ENCODE measurements at regions not wholly inside any gene's neighbourhood (a gene's known extent, or its start where the extent isn't known, plus 50 kb on each side); places are given as distances from the start of the nearest gene placed in this dataset.

GRCh38 chr1:80453775-80454174 is 1347.0 kb upstream of the ADGRL2 start:
- DNase-seq: no peak

- DNase-seq: no peak
These were observed 1350.0 kb upstream of the ADGRL2 start for GRCh38 chr1:80450711-80451110.

DNA sequence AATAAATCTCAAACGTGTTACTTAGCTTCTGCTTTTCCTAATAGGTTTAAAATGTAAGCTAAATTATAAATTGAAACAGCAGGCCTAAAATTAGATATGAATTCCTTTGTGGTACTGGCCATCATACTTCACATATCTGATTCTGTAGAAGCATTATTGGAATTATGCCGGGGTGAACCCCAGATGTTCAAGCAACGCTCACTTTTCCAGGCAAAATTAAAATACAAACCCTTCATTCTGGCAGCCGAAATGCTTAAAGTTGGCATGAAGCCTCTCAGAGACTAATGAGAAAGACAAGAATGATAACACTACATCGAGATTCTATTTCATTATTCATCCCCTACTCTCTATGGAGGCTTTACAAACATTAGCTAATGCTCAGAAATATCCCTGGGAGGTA is 1352.7 kb upstream of the ADGRL2 start:
- DNase-seq: no peak

GRCh38 chr1:80447526-80447925 is 1353.2 kb upstream of the ADGRL2 start:
- DNase-seq: no peak

GRCh38 chr1:80445033-80445432 is 1355.7 kb upstream of the ADGRL2 start:
- no peak for DNase-seq

DNA sequence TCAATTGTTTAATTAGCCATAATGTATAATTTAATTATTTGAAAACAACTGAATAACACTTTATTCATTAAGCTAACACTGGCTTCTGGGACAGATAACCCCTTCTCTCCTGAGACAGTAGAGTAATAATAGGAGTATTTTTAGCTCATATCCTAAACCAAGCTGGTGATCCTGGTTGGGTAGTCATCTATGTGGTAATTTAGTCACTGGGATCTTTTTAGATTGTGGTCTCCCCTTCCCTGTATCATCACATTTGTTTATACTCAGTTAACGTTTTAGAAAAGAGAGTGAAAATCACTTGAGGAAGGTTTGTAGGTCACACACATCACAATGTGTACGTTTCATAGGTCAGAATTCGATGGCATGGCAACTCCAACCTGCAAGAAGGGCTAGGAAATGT is 1356.6 kb upstream of the ADGRL2 start:
- DNase-seq: no peak

DNA sequence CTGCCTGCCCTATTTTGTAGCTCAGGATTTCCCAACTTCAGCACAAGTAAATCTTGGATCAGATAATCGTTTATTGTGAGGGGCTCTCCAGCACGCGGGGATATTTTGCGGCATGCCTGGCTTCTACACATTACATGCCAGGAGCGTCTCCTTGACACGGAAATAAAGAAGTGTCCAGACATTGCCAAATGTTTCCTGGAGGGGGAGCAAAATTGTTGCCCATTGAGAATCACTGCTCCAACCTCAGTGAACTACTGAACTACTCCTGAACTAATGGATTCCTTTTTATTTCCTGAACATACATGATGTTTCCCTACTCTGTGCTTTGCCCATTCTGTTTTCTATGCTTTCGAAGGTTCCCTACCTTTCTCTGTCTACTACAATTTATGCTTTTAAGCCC is 1359.1 kb upstream of the ADGRL2 start:
- no peak for DNase-seq

GRCh38 chr1:80436851-80437250 is 1363.9 kb upstream of the ADGRL2 start:
- DNase-seq: no peak

GRCh38 chr1:80427881-80428280 is 1372.9 kb upstream of the ADGRL2 start:
- DNase-seq: no peak

DNA sequence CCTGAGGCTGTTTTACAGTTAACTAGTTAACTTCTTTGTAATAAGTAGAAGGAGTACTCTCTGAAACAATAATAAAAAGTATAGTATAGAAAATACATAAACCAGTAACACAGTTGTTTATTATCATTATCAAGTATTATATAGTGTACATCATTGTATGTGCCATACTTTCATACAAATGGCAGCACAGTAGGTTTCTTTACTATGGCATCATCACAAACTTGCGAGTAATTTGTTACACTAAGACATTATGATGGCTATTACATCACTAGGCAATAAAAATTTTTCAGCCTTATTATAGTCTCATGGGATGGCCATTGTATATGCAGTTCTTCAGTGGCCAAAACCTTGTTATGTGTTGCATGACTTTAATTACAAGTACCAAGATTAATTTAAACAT is 1376.5 kb upstream of the ADGRL2 start:
- DNase-seq: no peak

GRCh38 chr1:80418134-80418533 is 1382.6 kb upstream of the ADGRL2 start:
- no peak for DNase-seq

DNA sequence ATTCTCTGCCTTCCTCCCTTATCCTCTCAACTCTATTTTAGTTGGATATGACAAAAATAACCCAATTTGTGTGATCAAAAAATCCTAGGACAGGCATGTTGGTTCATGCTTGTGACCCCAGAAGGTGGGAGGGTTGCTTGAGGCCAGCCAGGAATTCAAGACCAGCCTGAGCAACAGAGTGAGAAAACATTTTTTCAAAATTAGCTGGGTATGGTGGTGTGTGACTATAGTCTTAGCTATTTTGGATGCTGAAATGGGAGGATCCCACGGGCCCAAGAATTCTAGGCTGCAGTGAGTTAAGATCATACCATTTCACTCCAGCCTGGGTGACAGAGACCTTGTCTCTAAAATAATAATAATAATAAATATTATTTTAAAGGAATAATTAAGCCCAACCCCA is 1383.1 kb upstream of the ADGRL2 start:
- no peak for DNase-seq

DNA sequence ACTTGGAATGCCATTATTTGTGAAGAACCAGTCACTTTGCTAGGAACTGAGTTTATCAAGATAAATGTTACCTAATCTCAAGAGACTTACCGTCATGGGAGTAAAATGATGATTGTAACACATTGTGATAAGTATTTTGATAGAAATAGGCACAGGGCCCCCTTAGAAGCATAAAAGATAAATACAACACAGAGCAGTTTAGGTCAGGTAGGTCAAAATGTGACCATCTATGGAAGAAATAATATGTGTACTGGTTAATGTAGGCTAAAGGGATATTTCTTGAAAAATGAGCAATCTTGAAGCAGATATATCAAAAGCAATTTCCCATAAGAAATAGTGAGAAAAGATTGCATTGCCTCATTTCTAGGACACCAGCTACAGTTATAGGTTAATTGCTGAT is 1386.8 kb upstream of the ADGRL2 start:
- no peak for DNase-seq

DNA sequence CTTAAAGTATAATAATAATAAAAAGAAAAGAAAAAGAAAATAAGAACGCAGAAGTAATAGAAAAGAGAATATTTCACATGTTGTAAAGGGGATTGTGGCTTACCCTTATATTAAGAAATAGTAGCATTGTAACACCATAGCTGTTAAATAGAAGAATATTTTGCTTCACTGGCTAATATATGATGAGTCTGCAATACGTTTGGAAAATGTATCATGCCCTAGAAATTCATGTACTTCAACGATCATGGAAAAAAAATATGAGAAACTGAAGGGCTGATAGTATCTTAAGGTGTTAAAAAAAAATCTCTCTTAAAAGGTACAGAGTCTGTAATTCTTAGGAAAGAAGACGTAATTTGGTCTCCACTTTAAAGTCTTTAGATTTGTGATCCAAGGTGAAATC is 1390.5 kb upstream of the ADGRL2 start:
- no peak for DNase-seq

DNA sequence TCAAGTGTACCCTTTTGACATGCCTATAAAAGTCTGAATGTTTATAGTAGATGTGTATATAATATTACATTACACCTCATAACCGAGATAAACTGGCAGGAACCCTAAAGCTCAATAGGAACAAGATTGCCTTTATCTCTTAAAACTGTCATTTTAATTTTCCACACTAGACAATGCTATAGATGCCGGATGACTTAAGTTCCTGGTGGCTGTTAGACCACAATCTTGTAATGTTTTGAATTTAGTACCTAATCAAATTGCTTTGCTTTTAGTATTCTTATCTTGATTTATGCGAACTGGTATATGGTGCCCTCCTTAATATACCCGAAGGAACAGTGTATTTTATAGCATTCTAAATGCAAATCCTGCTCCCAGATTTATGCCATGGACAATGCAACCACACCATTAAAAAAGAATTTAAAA is 1397.0 kb upstream of the ADGRL4 start:
- DNase-seq: no peak

GRCh38 chr1:80402625-80403024 is 1396.1 kb upstream of the ADGRL4 start:
- no peak for DNase-seq

DNA sequence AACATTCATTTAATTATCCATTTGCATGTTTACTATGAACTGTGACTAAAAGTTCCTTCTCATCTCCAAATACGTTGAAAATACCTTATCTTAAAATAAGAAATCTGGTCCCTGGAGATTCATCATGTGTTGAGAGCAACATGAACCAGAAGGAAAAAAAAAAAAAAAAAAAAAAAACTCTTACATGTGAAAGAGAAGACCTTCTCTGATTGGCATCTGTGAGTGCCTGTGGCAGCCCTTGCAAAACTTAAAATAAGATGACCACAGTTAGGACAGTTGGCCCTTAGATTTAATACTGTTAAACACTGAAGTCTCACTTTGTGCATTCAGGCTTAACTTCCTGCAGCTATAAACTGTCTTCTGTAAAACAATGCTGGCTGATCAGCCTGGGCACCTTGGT is 1395.2 kb upstream of the ADGRL4 start:
- DNase-seq: no peak

- no peak for DNase-seq
These were observed 1386.0 kb upstream of the ADGRL4 start for GRCh38 chr1:80392529-80392928.

- no peak for DNase-seq
These were observed 1379.1 kb upstream of the ADGRL4 start for GRCh38 chr1:80385650-80386049.

GRCh38 chr1:80384959-80385358 is 1378.4 kb upstream of the ADGRL4 start:
- no peak for DNase-seq

DNA sequence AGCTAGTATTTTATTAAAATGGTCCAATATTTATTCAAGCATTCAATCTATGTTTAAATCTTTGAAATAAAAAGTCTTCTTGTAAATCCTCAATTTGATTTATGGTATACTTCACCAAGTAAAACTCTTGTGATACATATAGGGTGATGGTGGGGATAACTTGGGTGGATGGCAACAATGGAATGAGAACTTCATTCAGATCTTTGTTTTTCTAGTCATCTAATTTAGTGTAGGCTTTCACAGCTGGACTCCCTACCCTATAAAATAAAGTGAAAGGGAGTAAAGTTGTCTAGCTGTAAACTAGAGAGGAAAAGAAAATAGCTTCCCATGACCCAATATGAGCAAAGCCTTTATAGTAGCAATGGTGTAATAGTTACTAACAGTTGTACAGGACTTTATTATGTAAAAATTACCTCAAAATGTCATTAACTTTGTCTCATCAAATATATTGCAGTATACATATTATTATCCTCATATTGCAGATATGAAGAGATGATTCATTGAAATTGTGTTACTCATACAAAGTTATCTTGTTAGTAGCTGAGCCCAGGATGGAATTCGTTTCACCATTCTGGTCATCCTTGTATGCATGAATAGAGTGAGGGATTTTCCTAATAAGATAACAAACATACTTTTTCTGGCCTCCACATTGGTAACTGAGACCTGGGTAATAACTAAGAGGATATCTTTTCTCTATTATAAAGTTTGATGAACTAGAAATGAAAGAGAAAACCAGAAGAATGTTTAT is 1377.7 kb upstream of the ADGRL4 start:
- DNase-seq: no peak

DNA sequence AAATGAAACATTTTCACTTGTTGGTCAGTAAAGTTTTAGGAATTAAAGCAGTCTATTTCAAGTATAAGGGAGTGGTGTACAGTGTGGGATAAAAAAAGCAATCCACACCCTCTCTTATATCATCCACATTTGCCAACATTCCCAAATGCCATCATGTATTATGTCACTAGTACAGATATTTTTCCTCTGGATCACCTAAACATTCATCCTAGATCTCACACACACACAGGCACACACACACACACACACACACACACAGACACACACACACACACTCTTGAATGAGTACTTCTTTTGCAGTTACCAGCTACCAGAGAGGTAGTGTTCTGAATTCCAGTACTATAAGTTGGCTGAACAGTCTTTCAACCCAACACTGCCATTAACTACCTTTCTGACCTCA is 1369.1 kb upstream of the ADGRL4 start:
- DNase-seq: no peak

- no peak for DNase-seq
These were observed 1368.6 kb upstream of the ADGRL4 start for GRCh38 chr1:80375109-80375508.

- DNase-seq: no peak
These were observed 1363.2 kb upstream of the ADGRL4 start for GRCh38 chr1:80369780-80370179.

DNA sequence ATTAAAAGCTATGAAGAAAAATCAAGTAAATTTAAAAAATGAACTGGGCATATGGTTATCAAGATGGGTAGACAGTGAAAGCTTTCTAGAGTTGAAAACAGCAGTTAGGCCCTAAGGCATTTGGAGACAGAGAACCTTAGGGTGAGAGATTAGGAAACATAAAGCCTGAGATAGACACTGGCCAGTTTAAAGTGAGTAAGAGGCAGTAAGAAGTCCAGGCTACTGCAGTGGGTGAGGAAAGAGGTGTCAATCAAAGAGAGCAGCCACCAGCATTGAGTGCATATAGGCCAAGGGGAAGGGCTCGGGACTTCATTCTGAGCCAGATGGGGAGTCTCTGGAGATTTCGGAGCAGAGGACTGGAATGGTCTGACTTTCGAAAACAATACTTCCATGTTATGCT is 1360.5 kb upstream of the ADGRL4 start:
- DNase-seq: peak; percentile 13

Measured in retina (tissue), 1 donor.